GM23338 (cell line): ENCODE measurements at regions not wholly inside any gene's neighbourhood (a gene's known extent, or its start where the extent isn't known, plus 50 kb on each side); places are given as distances from the start of the nearest gene placed in this dataset.

ENCODE experiments used
- CREB1 ChIP-seq: fragments of 250-450 bp; sonication (Bioruptor Pico); IDR thresholded peaks from 2 replicates; pipeline ENCODE4 v1.5.0; 2020; ENCODE audit warnings: low read depth, mild to moderate bottlenecking, moderate library complexity
- CTCF ChIP-seq, 2 experiments: fragments of 200-600 bp in 1 of 2; sonication (generic) in 1 of 2; conservative IDR thresholded peaks; 2 replicates each; pipeline versions ENCODE4 v1.5.1 to v1.6.1; 2016 to 2017; ENCODE audit warnings: antibody characterized with exemption in 2 of 2, low read depth in 2 of 2, mild to moderate bottlenecking in 2 of 2, moderate library complexity in 1 of 2
- ETS1 ChIP-seq: IDR thresholded peaks from 2 replicates; pipeline ENCODE4 v1.6.1; 2016; ENCODE audit warnings: antibody characterized with exemption
- EZH2 ChIP-seq: fragments of 200-600 bp; sonication (generic); IDR thresholded peaks from one replicate; pipeline ENCODE4 v1.8.0; 2017; ENCODE audit warnings: antibody characterized with exemption, mild to moderate bottlenecking, low read depth; ENCODE audit not compliant: unreplicated experiment
- JUNB ChIP-seq: IDR thresholded peaks from one replicate; pipeline ENCODE4 v1.6.1; 2016; ENCODE audit warnings: antibody characterized with exemption; ENCODE audit not compliant: unreplicated experiment
- POLR2AphosphoS5 ChIP-seq: IDR thresholded peaks from 2 replicates; pipeline ENCODE4 v1.6.1; 2016; ENCODE audit warnings: antibody characterized with exemption, low read depth
- REST ChIP-seq: IDR thresholded peaks from one replicate; pipeline ENCODE4 v1.6.1; 2018; ENCODE audit warnings: antibody characterized with exemption; ENCODE audit not compliant: unreplicated experiment
- STAT1 ChIP-seq: IDR thresholded peaks from one replicate; pipeline ENCODE4 v1.6.1; 2016; ENCODE audit warnings: antibody characterized with exemption; ENCODE audit not compliant: unreplicated experiment
- ZNF114 ChIP-seq: fragments of 250-450 bp; sonication (Bioruptor Pico); IDR thresholded peaks from 2 replicates; pipeline ENCODE4 v1.5.0; 2020; ENCODE audit warnings: mild to moderate bottlenecking, moderate library complexity
- ZNF331 ChIP-seq: fragments of 250-450 bp; sonication (Bioruptor Pico); IDR thresholded peaks from 2 replicates; pipeline ENCODE4 v1.5.0; 2020; ENCODE audit warnings: low read depth, mild to moderate bottlenecking, moderate library complexity
- TF ChIP-seq, protein P1 (sequence below): fragments of 250-450 bp; sonication (Bioruptor Pico); IDR thresholded peaks from 2 replicates; pipeline ENCODE4 v1.5.0; 2020; ENCODE audit warnings: mild to moderate bottlenecking, moderate library complexity

GRCh38 chr1:230540421-230541155, 101.7 kb upstream of the COG2 start:
- no peak for TF ChIP-seq CTCF (conservative IDR thresholded peaks at IDR 0.05; ENCODE audit: low read depth in 2 of 2)
- no peak for TF ChIP-seq EZH2
- TF ChIP-seq POLR2AphosphoS5, result no peak
- no peak for TF ChIP-seq REST
- TF ChIP-seq ZNF331 (CRISPR knock-in tag), result no peak
- no peak for TF ChIP-seq ZNF114
- TF ChIP-seq, protein P1, sequence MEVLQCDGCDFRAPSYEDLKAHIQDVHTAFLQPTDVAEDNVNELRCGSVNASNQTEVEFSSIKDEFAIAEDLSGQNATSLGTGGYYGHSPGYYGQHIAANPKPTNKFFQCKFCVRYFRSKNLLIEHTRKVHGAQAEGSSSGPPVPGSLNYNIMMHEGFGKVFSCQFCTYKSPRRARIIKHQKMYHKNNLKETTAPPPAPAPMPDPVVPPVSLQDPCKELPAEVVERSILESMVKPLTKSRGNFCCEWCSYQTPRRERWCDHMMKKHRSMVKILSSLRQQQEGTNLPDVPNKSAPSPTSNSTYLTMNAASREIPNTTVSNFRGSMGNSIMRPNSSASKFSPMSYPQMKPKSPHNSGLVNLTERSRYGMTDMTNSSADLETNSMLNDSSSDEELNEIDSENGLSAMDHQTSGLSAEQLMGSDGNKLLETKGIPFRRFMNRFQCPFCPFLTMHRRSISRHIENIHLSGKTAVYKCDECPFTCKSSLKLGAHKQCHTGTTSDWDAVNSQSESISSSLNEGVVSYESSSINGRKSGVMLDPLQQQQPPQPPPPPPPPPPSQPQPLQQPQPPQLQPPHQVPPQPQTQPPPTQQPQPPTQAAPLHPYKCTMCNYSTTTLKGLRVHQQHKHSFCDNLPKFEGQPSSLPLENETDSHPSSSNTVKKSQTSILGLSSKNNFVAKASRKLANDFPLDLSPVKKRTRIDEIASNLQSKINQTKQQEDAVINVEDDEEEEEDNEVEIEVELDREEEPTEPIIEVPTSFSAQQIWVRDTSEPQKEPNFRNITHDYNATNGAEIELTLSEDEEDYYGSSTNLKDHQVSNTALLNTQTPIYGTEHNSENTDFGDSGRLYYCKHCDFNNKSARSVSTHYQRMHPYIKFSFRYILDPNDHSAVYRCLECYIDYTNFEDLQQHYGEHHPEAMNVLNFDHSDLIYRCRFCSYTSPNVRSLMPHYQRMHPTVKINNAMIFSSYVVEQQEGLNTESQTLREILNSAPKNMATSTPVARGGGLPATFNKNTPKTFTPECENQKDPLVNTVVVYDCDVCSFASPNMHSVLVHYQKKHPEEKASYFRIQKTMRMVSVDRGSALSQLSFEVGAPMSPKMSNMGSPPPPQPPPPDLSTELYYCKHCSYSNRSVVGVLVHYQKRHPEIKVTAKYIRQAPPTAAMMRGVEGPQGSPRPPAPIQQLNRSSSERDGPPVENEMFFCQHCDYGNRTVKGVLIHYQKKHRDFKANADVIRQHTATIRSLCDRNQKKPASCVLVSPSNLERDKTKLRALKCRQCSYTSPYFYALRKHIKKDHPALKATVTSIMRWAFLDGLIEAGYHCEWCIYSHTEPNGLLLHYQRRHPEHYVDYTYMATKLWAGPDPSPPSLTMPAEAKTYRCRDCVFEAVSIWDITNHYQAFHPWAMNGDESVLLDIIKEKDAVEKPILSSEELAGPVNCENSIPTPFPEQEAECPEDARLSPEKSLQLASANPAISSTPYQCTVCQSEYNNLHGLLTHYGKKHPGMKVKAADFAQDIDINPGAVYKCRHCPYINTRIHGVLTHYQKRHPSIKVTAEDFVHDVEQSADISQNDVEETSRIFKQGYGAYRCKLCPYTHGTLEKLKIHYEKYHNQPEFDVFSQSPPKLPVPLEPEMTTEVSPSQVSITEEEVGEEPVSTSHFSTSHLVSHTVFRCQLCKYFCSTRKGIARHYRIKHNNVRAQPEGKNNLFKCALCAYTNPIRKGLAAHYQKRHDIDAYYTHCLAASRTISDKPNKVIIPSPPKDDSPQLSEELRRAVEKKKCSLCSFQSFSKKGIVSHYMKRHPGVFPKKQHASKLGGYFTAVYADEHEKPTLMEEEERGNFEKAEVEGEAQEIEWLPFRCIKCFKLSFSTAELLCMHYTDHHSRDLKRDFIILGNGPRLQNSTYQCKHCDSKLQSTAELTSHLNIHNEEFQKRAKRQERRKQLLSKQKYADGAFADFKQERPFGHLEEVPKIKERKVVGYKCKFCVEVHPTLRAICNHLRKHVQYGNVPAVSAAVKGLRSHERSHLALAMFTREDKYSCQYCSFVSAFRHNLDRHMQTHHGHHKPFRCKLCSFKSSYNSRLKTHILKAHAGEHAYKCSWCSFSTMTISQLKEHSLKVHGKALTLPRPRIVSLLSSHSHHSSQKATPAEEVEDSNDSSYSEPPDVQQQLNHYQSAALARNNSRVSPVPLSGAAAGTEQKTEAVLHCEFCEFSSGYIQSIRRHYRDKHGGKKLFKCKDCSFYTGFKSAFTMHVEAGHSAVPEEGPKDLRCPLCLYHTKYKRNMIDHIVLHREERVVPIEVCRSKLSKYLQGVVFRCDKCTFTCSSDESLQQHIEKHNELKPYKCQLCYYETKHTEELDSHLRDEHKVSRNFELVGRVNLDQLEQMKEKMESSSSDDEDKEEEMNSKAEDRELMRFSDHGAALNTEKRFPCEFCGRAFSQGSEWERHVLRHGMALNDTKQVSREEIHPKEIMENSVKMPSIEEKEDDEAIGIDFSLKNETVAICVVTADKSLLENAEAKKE, result no peak
- TF ChIP-seq ETS1, result no peak
- TF ChIP-seq STAT1, result no peak
- no peak for TF ChIP-seq CREB1
- no peak for TF ChIP-seq JUNB
